Smooth muscle cell (in vitro differentiated cells): ENCODE measurements at regions not wholly inside any gene's neighbourhood (a gene's known extent, or its start where the extent isn't known, plus 50 kb on each side); places are given as distances from the start of the nearest gene placed in this dataset.
"Not testable (repeated sequence)": the region's sequence is repeated elsewhere in the genome, so short reads cannot be mapped to it uniquely, and the experiment has no call there.

ENCODE experiments used
- DNase-seq: peaks from one replicate; lab custom pipeline; 2025; ENCODE audit not compliant: unreplicated experiment; lab: John Stamatoyannopoulos, UW
- H2AFZ ChIP-seq: fragments of 200-600 bp; sonication (generic); 2 replicates; pipeline ENCODE4 v1.6.0; 2016; ENCODE audit warnings: antibody characterized with exemption, low read depth, mild to moderate bottlenecking
- H3F3A ChIP-seq: fragments of 200-600 bp; sonication (generic); 2 replicates; pipeline ENCODE4 v1.6.0; 2017; ENCODE audit warnings: antibody characterized with exemption, low read depth
- H3K27ac ChIP-seq: fragments of 200-600 bp; sonication (generic); 2 replicates; pipeline ENCODE4 v1.5.1; 2016; ENCODE audit warnings: low read depth, mild to moderate bottlenecking
- H3K27me3 ChIP-seq: fragments of 200-600 bp; sonication (generic); 2 replicates; pipeline ENCODE4 v1.6.1; 2016; ENCODE audit warnings: low read depth, mild to moderate bottlenecking
- H3K36me3 ChIP-seq: fragments of 200-600 bp; sonication (generic); 2 replicates; pipeline ENCODE4 v1.5.1; 2016; ENCODE audit warnings: low read depth
- H3K4me1 ChIP-seq: fragments of 200-600 bp; sonication (generic); 2 replicates; pipeline ENCODE4 v1.5.1; 2016; ENCODE audit warnings: low read depth
- H3K4me2 ChIP-seq: fragments of 200-600 bp; sonication (generic); 2 replicates; pipeline ENCODE4 v1.6.0; 2016; ENCODE audit warnings: mild to moderate bottlenecking
- H3K4me3 ChIP-seq: fragments of 200-600 bp; sonication (generic); 2 replicates; pipeline ENCODE4 v1.5.1; 2016; ENCODE audit warnings: mild to moderate bottlenecking
- H3K79me2 ChIP-seq: fragments of 200-600 bp; sonication (generic); 2 replicates; pipeline ENCODE4 v1.6.0; 2016; ENCODE audit warnings: low read depth, mild to moderate bottlenecking
- H3K9ac ChIP-seq: fragments of 200-600 bp; sonication (generic); 2 replicates; pipeline ENCODE4 v1.6.0; 2016; ENCODE audit warnings: low read depth
- H3K9me3 ChIP-seq: fragments of 200-600 bp; sonication (generic); replicated peaks from 2 replicates; pipeline ENCODE4 v1.5.1; 2016; ENCODE audit warnings: low read depth
- H4K20me1 ChIP-seq: fragments of 200-600 bp; sonication (generic); 2 replicates; pipeline ENCODE4 v1.6.0; 2016; ENCODE audit warnings: low read depth
- WGBS: methylation state at CpG from one replicate; pipeline ENCODE4 v1.1.7; 2016; ENCODE audit warnings: low lambda C conversion rate; 5-methylcytosine and 5-hydroxymethylcytosine counted together

DNA sequence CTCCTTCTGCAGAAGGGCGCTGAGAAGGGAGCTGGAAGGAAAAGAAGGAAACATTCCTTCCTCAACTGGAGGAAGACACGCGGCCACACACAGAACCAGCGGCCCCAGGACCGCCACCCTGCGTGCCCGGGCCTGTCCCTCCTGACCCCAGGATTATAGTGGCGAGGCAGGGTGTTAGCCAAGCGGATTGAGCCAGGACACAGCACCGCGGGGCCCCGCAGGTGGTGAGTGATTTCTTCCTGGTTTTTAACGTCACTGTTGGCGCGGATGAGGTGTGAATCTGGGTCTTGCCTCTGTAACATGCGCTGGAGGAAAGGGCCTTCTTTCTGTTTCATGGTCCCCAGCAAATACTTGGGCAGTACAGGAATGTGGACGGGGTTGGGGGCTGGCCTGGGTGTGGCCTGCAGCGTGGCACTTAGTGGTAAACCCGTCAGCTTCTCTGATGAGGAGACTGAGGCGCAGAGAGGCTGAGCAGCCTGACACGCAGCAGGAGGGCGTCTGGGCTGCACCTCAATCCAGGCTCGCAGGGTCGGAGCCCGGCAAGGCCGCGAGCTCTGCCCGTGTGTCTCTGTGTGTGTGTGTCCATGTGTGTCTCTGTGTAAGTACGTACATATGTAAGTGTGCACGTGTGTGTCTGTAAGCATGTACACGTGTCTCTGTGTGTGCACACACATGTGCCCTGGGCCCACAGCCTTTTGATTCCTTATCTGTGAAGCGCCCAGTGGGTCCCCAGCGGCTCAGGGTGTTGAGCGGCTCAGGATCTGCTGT, 158.4 kb upstream of the ZNF469 start:
- H2AFZ ChIP-seq = not testable (repeated sequence)

DNA sequence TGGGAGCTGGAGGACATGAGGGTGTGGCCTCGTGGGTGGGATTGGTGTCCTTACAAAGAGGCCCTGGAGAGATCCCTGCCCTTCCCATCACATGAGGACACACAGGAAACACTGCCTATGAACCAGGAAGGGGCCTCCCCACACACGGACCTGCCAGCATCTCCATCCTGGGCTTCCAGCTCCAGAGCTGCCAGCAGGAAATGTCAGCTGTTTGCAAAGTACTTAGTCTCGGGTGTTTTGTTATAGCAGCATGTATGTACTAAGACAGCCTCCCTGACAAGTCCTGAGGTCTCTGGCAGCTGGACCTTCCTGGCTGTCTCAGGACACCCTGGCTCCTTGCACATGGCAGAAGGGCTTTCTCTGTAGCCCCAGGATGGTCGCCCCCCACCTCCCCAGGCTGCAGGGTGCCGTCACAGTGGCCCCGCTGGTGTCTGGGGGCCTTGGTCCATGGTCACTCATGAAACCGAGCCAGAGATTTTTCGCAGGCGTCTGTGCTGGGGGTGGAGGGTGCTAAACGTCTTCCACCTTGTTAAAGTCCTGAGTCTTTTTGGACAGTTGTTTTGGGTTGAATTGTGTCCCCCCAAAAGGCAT, 157.0 kb upstream of the ZNF469 start:
- H3K27me3 ChIP-seq, DNase-seq, H3K4me3 ChIP-seq, H3K79me2 ChIP-seq, H3K36me3 ChIP-seq, H3K9me3 ChIP-seq, H3K4me2 ChIP-seq, H3K9ac ChIP-seq, H3F3A ChIP-seq, H3K27ac ChIP-seq, H3K4me1 ChIP-seq, H2AFZ ChIP-seq, H4K20me1 ChIP-seq: not testable (repeated sequence)
- WGBS = 93% methylated on average over 10 of the region's 10 CpGs

More for the DNA sequence above, 158.4 kb upstream of the ZNF469 start:
- H3K79me2 ChIP-seq, H3K27ac ChIP-seq, H3K9me3 ChIP-seq, DNase-seq, H4K20me1 ChIP-seq, H3K27me3 ChIP-seq, H3K9ac ChIP-seq, H3K4me2 ChIP-seq, H3K4me3 ChIP-seq, H3K36me3 ChIP-seq, H3F3A ChIP-seq, H3K4me1 ChIP-seq: not testable (repeated sequence)
- 89% methylated on average over 33 of the region's 34 CpGs for WGBS

DNA sequence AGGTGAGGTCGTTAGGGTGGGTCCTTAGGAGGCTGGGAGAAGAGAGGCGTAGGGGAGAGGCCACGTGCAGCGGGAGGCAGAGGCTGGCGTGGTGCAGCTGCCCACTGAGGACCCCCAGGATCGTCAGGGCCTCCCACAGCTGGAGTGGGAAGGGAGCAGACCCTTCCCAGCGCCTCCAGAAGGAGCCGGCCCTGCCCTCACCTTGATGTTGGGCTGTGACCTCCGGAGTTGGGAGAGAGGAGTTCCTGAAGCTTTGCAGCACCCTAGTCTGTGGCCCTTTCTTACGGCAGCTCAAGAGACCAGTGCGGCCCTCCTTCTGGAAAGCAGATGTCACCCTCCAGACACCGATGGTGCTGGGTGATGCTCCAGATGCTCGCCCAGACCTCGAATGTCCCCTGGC, 156.5 kb upstream of the ZNF469 start:
- not testable (repeated sequence) for H4K20me1 ChIP-seq, DNase-seq, H3K79me2 ChIP-seq, H3K27ac ChIP-seq, H3F3A ChIP-seq, H3K9ac ChIP-seq, H2AFZ ChIP-seq, H3K9me3 ChIP-seq, H3K27me3 ChIP-seq, H3K4me2 ChIP-seq, H3K4me3 ChIP-seq, H3K36me3 ChIP-seq, H3K4me1 ChIP-seq
- WGBS = 93% methylated on average over 8 of the region's 14 CpGs

DNA sequence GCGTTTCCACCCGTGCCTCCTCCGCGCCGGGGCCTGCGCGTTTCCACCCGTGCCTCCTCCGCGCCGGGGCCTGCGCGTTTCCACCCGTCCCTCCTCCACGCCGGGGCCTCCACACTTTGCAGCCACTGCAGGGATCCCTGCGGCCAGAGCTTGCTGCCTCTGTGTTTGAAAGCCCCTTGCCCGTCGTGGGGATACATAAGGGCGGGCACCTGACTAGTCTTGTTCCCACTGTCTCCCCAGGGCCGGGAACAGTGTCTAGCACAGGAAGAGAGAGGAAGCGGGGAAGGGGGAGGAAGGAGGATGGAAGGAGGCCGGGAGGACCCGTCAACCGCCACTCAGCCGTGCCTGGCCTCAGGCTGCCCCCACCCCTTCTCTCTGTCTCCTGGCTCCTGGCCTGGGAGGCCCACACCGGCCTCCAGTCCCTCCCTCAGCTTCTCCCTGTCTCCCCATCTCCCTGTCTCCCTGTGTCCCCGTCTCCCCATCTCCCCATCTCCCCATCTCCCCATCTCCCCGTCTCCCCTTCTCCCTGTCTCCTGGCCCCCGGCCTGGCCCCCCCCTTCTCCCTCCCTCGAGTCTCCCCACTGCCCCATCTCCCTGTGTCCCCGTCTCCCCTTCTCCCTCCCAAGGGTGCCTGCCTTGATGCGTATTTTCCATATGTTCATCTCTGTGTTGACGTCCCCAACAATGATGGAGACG, 155.6 kb upstream of the ZNF469 start:
- H2AFZ ChIP-seq, H3K4me2 ChIP-seq, DNase-seq, H3K4me1 ChIP-seq, H3K9me3 ChIP-seq, H3K27me3 ChIP-seq, H3K27ac ChIP-seq, H4K20me1 ChIP-seq, H3K4me3 ChIP-seq, H3K79me2 ChIP-seq, H3F3A ChIP-seq, H3K36me3 ChIP-seq, H3K9ac ChIP-seq: not testable (repeated sequence)
- WGBS = 92% methylated on average over 25 of the region's 35 CpGs

DNA sequence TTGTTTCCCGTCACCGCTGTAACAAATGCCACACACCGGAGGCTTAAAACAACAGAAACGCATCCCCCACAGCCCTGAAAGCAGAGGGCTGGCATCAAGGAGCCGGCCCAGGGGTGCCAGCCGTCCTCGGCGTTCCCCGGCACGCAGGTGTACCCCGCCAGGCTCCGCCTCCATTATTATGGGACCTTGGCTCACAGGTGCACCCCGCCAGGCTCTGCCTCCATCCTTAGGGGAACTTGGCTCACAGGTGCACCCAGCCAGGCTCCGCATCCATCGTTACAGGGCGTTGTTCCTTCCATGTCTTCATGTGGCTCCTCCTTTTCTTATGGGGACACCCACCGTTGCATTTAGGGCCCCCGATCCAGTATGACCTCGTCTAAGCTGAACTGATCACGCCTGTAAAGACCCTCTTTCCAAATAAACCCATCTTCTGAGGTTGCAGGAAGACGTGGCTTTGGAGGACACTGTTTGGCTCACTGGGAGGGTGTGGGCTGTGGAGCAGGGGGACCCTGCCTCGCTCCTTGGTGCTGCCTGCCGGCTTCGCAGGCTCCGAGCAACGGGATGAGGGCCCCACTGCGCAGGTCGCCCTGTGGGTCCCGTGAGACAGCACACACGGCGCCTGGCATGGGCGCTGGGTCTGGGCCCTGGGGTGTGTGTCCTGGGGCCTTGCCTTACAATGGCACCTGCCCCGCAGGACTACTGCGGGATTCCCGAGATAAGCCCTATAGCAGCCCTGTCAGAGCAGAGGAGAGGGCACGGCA, 154.9 kb upstream of the ZNF469 start:
- not testable (repeated sequence) for H3K9ac ChIP-seq, H3K9me3 ChIP-seq, H3K4me3 ChIP-seq, H3K4me1 ChIP-seq, DNase-seq, H3K36me3 ChIP-seq, H3K4me2 ChIP-seq, H3K27ac ChIP-seq, H2AFZ ChIP-seq, H3K27me3 ChIP-seq, H3F3A ChIP-seq, H4K20me1 ChIP-seq, H3K79me2 ChIP-seq
- WGBS = 92% methylated on average over 36 of the region's 36 CpGs

DNA sequence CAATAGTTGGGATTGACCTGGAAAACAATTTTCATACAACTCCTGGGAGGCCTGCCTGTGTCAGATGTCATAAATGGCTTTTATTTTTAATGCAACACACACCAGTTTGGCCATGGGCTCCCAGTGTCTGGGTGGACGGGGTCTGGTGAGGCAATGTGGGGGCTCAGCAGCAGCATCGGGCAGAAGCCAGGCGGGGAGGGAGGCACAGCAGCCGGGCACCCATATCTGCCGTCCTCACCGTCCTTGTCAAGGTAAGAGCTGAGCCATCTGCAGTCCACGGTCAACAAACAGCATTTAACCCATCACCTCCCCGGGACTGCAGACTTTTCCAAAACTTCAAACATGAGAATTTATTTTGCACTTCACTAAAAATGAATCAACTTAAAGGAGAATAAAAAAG, 154.0 kb upstream of the ZNF469 start:
- not testable (repeated sequence) for H3K36me3 ChIP-seq, H3K4me1 ChIP-seq, H3K27ac ChIP-seq, H3K27me3 ChIP-seq, H3K4me2 ChIP-seq, H3K9ac ChIP-seq, H4K20me1 ChIP-seq, H3K4me3 ChIP-seq, H3K9me3 ChIP-seq, H3K79me2 ChIP-seq, DNase-seq, H2AFZ ChIP-seq, H3F3A ChIP-seq
- 91% methylated on average over 8 of the region's 8 CpGs for WGBS

DNA sequence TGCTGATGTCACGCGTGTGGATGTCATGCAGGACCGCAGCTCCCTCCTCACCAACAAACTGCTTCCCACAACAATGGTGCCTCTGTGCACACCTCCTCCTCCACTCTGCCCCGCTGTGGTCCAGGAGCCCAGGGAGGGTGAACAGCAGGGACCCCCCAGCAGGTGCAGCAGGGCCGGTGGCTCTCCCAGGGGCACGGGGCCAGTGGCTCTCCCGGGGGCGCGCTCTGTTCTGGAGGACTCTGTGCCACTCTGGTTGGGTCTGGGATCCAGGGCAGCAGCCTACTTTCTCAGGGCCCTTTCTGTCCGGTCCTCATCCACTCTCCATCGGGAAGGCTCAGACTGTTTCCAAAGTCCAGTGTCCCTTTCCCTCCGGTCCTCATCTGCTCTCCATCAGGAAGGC, 153.0 kb upstream of the ZNF469 start:
- not testable (repeated sequence) for H4K20me1 ChIP-seq, DNase-seq, H2AFZ ChIP-seq, H3K4me1 ChIP-seq, H3K79me2 ChIP-seq, H3K9ac ChIP-seq, H3K9me3 ChIP-seq, H3K27me3 ChIP-seq, H3F3A ChIP-seq, H3K4me2 ChIP-seq, H3K4me3 ChIP-seq, H3K27ac ChIP-seq, H3K36me3 ChIP-seq
- 95% methylated on average over 12 of the region's 12 CpGs for WGBS

DNA sequence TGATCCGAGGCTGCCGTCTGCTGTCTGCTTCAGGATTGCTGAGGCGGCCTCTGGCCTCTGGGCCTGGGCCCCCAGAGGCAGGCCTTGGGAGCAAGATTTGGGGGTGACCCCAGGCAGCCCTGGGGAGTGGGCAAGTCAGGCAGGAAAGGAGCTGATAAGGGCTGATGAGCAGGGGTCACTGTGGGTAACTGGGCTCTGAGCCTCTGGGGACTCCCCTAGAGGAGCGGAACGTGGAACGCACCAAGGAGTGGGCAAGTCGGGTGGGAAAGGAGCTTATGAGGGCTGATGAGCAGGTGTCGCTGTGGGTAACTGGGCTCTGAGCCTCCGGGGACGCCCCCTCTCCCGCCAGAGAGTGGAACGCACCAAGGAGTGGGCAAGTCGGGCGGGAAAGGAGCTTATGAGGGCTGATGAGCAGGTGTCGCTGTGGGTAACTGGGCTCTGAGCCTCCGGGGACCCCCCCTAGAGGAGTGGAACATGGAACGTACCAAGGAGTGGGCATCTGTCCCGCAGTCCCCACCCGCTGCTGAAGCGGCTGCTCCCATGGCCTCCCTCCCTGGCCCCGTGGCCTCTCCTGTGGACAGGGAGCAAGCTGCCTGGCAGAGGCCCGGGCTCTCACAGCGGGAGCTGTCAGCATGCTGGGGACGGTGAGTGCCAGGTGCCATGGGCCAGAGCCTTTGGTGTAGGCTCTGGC, 152.3 kb upstream of the ZNF469 start:
- H2AFZ ChIP-seq, H3K79me2 ChIP-seq, H3K4me1 ChIP-seq, H3K4me2 ChIP-seq, H3K27ac ChIP-seq, H4K20me1 ChIP-seq, H3F3A ChIP-seq, H3K36me3 ChIP-seq, H3K9ac ChIP-seq, DNase-seq, H3K27me3 ChIP-seq, H3K9me3 ChIP-seq, H3K4me3 ChIP-seq: not testable (repeated sequence)
- 86% methylated on average over 13 of the region's 24 CpGs for WGBS
